Mucosa of stomach (tissue), 1 donor: ENCODE measurements at regions not wholly inside any gene's neighbourhood (a gene's known extent, or its start where the extent isn't known, plus 50 kb on each side); places are given as distances from the start of the nearest gene placed in this dataset.

Experiments
- H3K27me3 ChIP-seq: one replicate; pipeline ENCODE4 v1.7.0; 2013; ENCODE audit warnings: mild to moderate bottlenecking, low read length; ENCODE audit not compliant: control insufficient read depth, insufficient read depth
- H3K36me3 ChIP-seq: one replicate; pipeline ENCODE4 v1.7.0; 2013; ENCODE audit warnings: low read length; ENCODE audit not compliant: control insufficient read depth, insufficient read depth
- H3K4me1 ChIP-seq: one replicate; pipeline ENCODE4 v1.7.0; 2013; ENCODE audit warnings: mild to moderate bottlenecking, low read length; ENCODE audit not compliant: control insufficient read depth, insufficient read depth
- H3K4me3 ChIP-seq: one replicate; pipeline ENCODE4 v1.7.0; 2013; ENCODE audit warnings: low read length
- H3K9ac ChIP-seq: one replicate; pipeline ENCODE4 v1.7.0; 2013; ENCODE audit warnings: mild to moderate bottlenecking, low read length, moderate library complexity
- H3K9me3 ChIP-seq: one replicate; pipeline ENCODE4 v1.7.0; 2013; ENCODE audit warnings: mild to moderate bottlenecking, low read length, moderate library complexity; ENCODE audit not compliant: control insufficient read depth
- donor health status: Pancreatic carcinoma.

DNA sequence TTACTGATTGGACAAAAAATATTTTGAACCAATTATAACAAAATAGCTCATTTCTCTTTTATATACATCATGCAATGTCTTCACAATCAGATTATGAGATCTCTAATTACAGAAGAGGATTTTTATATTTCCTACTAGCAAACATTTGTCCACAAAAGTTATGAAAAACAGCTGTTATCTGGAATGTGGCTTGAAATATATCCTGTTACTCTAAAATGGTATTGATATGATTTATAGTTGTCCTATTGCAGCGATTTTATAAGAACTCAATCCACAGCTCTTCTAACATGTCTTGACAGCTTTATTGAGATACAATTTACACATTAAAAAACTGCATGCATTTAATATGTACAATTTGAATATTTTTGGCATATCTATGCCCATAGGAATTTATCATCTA is 779.9 kb upstream of the ACO1 start:
- Histone ChIP-seq H3K36me3 (no peaks in the 10 kb centered on the region), H3K9me3 (no peaks in the 10 kb centered on the region), H3K27me3 (no peaks in the 10 kb centered on the region), H3K9ac (no peak overlapping the region), H3K4me3 (no peak overlapping the region), H3K4me1 (no peaks in the 10 kb centered on the region)

DNA sequence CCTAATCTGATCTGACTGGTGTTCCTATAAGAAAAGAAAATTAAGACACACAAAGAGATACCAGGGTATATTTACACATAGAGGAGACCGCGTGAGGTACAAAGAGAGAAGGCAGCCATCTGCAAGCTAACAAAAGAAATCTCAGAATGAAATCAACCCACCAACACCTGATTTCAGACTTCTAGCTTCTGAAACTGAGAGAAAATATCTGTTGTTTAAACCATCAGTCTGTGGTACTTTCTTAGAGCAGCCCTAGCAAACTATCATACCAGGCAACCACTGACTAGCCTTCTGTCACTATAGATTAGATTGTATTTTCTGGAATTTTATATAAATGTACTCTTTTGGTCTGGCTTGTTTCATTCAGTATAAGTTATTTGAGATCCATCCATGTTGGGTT is 779.3 kb upstream of the ACO1 start:
- H3K9ac ChIP-seq, result no peak overlapping the region
- H3K9me3 ChIP-seq, result no peaks in the 10 kb centered on the region
- no peaks in the 10 kb centered on the region for H3K27me3 ChIP-seq
- H3K36me3 ChIP-seq, result no peaks in the 10 kb centered on the region
- H3K4me3 ChIP-seq, result no peak overlapping the region
- H3K4me1 ChIP-seq, result no peaks in the 10 kb centered on the region

GRCh38 chr9:31606678-31607077 is 777.8 kb upstream of the ACO1 start:
- Histone ChIP-seq H3K4me1 (no peaks in the 10 kb centered on the region), H3K36me3 (no peaks in the 10 kb centered on the region)

DNA sequence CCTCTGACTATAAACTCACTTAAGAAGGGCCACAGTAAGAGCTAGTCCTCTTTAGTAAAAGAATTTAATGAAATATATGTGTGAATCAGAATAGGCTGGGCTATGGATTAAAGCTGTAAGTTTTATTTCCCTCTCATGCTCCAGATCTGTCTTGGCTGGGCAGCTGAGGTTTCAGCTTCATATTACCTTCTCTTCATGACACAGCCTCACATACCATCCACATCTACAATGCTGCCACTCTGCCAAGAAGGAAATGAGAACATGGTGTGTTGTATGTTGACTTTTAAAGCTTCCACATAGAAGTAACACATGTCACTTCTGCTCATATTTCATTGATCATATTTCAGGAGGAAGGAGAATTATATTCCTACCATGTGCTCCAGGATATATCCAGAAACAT is 776.0 kb upstream of the ACO1 start:
- Histone ChIP-seq H3K4me1 (no peaks in the 10 kb centered on the region), H3K9me3 (no peaks in the 10 kb centered on the region), H3K4me3 (no peak overlapping the region), H3K36me3 (no peaks in the 10 kb centered on the region), H3K9ac (no peak overlapping the region), H3K27me3 (no peaks in the 10 kb centered on the region)

More at GRCh38 chr9:31606678-31607077, 777.8 kb upstream of the ACO1 start:
- Histone ChIP-seq H3K27me3 (no peaks in the 10 kb centered on the region), H3K9me3 (no peaks in the 10 kb centered on the region), H3K4me3 (no peak overlapping the region), H3K9ac (no peak overlapping the region)

DNA sequence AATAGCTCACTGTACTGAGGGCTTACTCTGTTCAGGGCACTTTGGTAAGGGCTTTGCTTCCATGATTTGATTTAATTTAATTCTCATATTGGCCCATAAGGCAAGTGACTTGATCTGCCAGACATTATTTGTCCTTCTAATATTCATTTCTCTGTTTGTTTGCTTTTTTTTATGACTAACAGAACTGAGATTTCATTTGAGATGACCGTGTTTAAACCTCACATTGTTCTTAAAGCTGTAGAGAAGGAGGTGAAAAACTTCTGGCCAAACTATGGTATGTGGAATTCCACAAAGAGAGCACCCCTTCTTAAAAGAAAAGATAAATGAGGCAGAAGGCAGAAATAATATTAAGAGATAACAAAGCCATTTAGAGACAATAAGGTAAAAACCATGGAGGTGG is 775.6 kb upstream of the ACO1 start:
- no peaks in the 10 kb centered on the region for H3K36me3 ChIP-seq
- no peaks in the 10 kb centered on the region for H3K4me1 ChIP-seq
- H3K4me3 ChIP-seq, result no peak overlapping the region
- H3K9me3 ChIP-seq, result no peaks in the 10 kb centered on the region
- H3K9ac ChIP-seq, result no peak overlapping the region
- H3K27me3 ChIP-seq, result no peaks in the 10 kb centered on the region

DNA sequence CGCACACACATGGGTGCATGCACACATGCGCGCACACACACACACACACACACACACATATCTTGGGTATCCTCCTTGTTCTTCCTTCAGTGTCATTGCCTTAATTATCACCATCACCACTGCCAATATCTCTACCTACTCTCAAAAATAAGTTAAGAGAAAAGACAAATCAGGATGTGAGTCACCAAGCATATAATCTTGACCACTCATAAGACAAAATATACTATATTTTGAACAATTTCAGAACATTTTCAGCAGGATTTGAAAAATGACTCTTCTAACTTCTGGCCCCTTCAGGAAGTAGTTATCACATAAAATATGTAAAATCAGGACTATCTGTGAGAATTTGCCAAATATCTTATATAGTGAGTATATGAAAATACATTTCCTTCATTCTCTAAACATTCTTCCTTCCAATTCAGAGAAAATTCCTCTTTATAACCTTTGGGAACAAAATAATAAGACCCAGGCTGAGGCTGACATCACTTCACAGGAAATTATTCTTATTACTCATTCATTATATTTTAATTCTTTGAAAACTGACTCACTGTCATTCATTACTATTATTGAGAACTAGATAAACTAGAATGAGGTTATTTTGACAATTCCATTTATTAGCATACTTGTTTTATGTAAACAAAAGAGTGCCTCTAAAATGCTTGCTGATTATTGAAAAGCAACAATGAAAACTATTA is 772.0 kb upstream of the ACO1 start:
- H3K9ac ChIP-seq, result no peak overlapping the region
- H3K36me3 ChIP-seq, result no peaks in the 10 kb centered on the region
- H3K4me3 ChIP-seq, result no peak overlapping the region
- no peaks in the 10 kb centered on the region for H3K4me1 ChIP-seq
- H3K27me3 ChIP-seq, result no peaks in the 10 kb centered on the region
- H3K9me3 ChIP-seq, result no peaks in the 10 kb centered on the region

DNA sequence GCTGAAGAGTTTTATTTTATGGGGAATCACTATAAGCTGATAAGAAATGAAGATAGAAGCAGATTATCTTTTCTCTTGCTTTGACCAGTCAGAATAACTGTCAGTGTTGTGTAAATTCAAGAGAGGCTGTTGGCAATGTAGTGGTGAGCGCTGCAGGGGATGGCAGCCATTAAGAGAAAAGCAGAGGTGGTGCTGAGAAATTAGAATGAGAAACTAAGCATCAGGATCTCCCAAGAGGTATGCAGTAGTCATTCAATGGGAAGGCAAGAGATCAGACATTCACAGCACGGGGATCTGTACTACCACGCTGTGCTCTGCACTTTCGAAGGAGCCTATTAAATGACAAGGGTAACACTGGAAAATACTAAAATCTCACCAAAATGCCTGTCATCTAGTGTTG is 768.5 kb upstream of the ACO1 start:
- Histone ChIP-seq H3K36me3 (no peaks in the 10 kb centered on the region), H3K4me3 (no peak overlapping the region), H3K27me3 (no peaks in the 10 kb centered on the region), H3K9ac (no peak overlapping the region), H3K4me1 (no peaks in the 10 kb centered on the region), H3K9me3 (no peaks in the 10 kb centered on the region)

- no peaks in the 10 kb centered on the region for H3K4me1 ChIP-seq
- no peaks in the 10 kb centered on the region for H3K36me3 ChIP-seq
- H3K9me3 ChIP-seq, result no peaks in the 10 kb centered on the region
- H3K4me3 ChIP-seq, result no peak overlapping the region
- H3K27me3 ChIP-seq, result no peaks in the 10 kb centered on the region
- H3K9ac ChIP-seq, result no peak overlapping the region
Measured at GRCh38 chr9:31623511-31623910, 760.9 kb upstream of the ACO1 start.

GRCh38 chr9:31629292-31629691 is 755.2 kb upstream of the ACO1 start:
- no peaks in the 10 kb centered on the region for H3K4me1 ChIP-seq
- H3K36me3 ChIP-seq, result no peaks in the 10 kb centered on the region
- H3K9ac ChIP-seq, result no peak overlapping the region
- H3K4me3 ChIP-seq, result no peak overlapping the region
- H3K27me3 ChIP-seq, result no peaks in the 10 kb centered on the region
- H3K9me3 ChIP-seq, result no peaks in the 10 kb centered on the region

DNA sequence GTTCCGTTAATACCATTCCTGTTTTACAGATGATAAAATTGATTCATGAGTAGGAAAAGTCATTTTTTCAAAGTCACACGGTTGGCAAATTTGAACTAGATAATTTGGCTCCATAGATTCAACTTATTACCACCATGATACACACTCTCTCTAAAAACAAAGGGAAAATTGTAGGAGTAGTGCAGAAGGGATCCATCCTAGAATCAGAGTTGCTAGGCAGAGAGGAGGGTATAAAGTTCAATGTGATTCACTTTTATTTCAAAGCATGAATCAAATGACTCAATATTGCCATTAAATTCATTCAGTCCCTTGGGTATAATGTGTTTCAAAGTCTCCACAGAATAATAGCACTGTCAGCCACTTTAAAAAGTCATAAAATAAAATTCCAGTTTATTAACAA is 747.2 kb upstream of the ACO1 start:
- no peaks in the 10 kb centered on the region for H3K27me3 ChIP-seq
- H3K4me3 ChIP-seq, result no peak overlapping the region
- H3K9ac ChIP-seq, result no peak overlapping the region
- H3K4me1 ChIP-seq, result no peaks in the 10 kb centered on the region
- H3K9me3 ChIP-seq, result no peaks in the 10 kb centered on the region
- H3K36me3 ChIP-seq, result no peaks in the 10 kb centered on the region

GRCh38 chr9:31637861-31638260 is 746.6 kb upstream of the ACO1 start:
- Histone ChIP-seq H3K4me1 (no peaks in the 10 kb centered on the region), H3K4me3 (no peak overlapping the region), H3K9me3 (no peaks in the 10 kb centered on the region), H3K27me3 (no peaks in the 10 kb centered on the region), H3K36me3 (no peaks in the 10 kb centered on the region), H3K9ac (no peak overlapping the region)

DNA sequence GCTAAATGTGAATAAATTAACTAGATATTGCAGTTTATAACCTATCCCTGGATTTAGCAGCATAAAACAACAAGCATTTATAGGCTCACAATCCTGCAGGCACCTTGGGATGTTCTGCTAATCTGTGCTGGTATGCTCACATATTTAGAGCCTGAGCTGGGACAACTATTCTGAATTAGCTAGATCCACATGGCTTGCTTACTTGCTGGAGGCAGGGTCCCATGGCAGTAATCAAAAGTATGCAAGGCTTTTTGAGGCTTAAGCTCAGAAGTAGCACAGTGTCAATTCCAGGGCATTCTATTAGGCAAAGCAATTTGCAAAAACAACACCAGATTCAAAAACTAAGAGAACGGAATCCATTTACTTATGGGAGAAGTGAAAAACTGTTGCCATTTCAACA is 745.0 kb upstream of the ACO1 start:
- Histone ChIP-seq H3K9me3 (no peaks in the 10 kb centered on the region), H3K9ac (no peak overlapping the region), H3K27me3 (no peaks in the 10 kb centered on the region), H3K4me1 (no peaks in the 10 kb centered on the region), H3K36me3 (no peaks in the 10 kb centered on the region), H3K4me3 (no peak overlapping the region)

- Histone ChIP-seq H3K36me3 (no peaks in the 10 kb centered on the region), H3K9ac (no peak overlapping the region), H3K4me3 (no peak overlapping the region), H3K27me3 (no peaks in the 10 kb centered on the region), H3K4me1 (no peaks in the 10 kb centered on the region), H3K9me3 (no peaks in the 10 kb centered on the region)
Measured at GRCh38 chr9:31669311-31669710, 715.1 kb upstream of the ACO1 start.
